ENCODE measurements at regions not wholly inside any gene's neighbourhood (a gene's known extent, or its start where the extent isn't known, plus 50 kb on each side); places are given as distances from the start of the nearest gene placed in this dataset.
"Not testable (repeated sequence)": the region's sequence is repeated elsewhere in the genome, so short reads cannot be mapped to it uniquely, and the experiment has no call there.

DNA sequence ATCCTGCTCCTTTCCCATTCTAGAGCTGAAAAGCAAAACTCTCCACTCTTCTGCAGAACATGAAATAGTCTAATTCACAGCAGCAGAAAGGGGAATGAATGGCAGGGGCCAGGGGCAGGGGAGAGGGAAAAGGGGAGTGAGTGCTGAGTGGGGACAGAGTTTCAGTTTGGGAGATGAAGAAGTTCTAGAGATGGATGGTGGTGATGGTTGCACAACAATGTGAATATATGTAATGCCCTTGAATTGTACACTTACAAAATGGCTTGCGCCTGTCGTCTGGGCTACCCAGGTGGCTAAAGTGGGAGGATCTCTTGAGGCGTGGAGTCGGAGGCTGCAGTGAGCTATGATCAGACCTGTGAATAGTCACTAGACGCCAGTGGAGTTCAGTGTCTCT, 78.5 kb upstream of the MEF2A start:
- peaks cover 28% of the 10 kb centered on the region for H3K4me1 Mint-ChIP-seq (ENCODE audit: low read depth)
- H3K4me3 Mint-ChIP-seq: peak overlapping the region; percentile 65
- H3K27me3 Mint-ChIP-seq: peaks cover 15% of the 10 kb centered on the region
- peak overlapping the region; percentile 63 for H3K27ac Mint-ChIP-seq
- H3K36me3 Mint-ChIP-seq (ENCODE audit: low read depth): no peaks in the 10 kb centered on the region
- H3K9me3 Mint-ChIP-seq: no peaks in the 10 kb centered on the region

DNA sequence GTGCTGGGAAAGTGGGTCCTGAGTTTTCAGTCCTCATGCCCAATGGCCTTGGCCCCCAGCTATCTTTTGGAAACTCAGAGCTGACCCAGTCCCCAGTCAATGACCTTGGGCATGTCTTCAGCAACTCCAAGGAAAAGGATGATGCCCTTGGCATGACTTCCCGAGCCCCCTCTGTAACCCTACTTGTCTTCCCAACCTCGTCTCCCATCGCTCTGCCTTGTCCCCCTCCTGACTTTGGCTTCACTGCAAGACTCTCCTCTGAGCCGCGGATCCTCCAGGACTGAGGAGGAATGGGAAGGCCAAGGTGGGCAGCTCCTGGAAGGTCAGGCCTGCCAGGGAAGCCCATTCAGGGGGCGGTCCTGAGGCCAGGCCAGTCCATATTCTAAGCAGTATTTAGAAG, 73.5 kb upstream of the MEF2A start:
- Mint-ChIP-seq H3K4me3 (no peak overlapping the region), H3K36me3 (ENCODE audit: low read depth) (no peaks in the 10 kb centered on the region), H3K4me1 (ENCODE audit: low read depth) (peaks cover 18% of the 10 kb centered on the region), H3K27me3 (peaks cover 6% of the 10 kb centered on the region), H3K27ac (no peak overlapping the region), H3K9me3 (no peaks in the 10 kb centered on the region)

DNA sequence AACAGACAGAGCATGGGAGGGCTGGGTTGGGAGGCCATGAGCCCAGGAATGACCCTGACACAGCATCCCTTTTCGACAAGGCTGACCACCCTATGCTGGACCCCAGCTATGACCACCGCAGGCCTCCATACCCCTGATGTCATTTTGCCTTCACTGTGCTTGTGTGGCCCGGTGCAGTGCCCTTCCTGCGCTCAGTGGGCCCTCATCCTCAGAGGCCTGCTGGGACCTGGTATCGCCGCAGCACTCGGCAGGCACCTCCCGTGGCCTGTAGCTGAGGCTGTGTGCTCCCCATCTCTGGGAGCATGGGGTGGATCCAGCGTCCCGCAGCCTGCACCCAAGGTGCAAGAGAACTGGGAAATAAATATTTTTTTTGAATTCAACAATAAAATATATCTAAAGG, 73.1 kb upstream of the MEF2A start:
- Mint-ChIP-seq H3K4me3 (no peak overlapping the region), H3K27ac (no peak overlapping the region), H3K9me3 (no peaks in the 10 kb centered on the region), H3K36me3 (ENCODE audit: low read depth) (no peaks in the 10 kb centered on the region), H3K27me3 (peaks cover 4% of the 10 kb centered on the region), H3K4me1 (ENCODE audit: low read depth) (peaks cover 15% of the 10 kb centered on the region)

DNA sequence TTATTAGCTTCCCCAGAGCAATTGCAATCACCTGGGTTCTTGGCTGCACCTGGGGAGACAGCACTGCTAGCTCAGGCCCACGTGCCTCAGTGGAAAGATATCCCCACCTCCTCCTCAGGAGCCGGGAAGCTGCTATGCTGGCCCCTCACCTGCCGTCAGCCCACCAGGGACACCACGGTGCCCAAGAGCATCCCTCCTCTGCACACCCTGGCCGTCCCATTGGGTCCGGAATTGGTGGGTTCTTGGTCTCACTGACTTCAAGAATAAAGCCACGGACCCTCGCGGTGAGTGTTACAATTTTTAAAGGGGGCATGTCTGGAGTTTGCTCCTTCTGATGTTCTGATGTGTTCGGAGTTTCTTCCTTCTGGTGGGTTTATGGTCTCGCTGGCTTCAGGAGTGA, 72.3 kb upstream of the MEF2A start:
- Mint-ChIP-seq H3K9me3 (no peaks in the 10 kb centered on the region), H3K27ac (no peak overlapping the region), H3K27me3 (no peaks in the 10 kb centered on the region), H3K4me1 (ENCODE audit: low read depth) (peaks cover 12% of the 10 kb centered on the region), H3K4me3 (no peak overlapping the region), H3K36me3 (ENCODE audit: low read depth) (no peaks in the 10 kb centered on the region)

DNA sequence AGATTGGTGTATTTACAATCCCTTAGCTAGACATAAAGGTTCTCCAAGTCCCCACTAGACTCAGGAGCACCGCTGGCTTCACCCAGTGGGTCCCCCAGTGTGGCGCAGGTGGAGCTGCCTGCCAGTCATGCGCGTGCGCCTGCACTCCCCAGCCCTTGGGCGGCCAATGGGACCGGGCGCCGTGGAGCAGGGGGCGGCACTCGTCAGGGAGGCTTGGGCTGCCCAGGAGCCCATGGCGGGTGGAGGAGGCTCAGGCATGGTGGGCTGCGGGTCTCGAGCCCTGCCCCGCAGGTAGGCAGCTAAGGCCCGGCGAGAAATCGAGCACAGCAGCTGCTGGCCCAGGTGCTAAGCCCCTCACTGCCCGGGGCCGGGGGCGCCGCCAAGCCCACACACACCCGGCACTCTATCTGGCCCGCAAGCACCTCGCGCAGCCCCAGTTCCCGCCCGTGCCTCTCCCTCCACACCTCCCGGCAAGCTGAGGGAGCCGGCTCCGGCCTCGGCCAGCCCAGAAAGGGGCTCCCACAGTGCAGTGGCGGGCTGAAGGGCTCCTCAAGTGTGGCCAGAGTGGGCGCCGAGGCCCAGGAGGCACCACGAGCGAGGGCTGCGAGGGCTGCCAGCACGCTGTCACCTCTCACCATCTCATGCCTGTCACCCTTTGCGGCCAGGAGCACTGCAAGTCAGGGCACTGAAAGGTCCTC, 71.1 kb upstream of the MEF2A start:
- H3K27ac Mint-ChIP-seq; H3K4me3 Mint-ChIP-seq; H3K27me3 Mint-ChIP-seq; H3K9me3 Mint-ChIP-seq; H3K36me3 Mint-ChIP-seq (ENCODE audit: low read depth): not testable (repeated sequence)
- H3K4me1 Mint-ChIP-seq (ENCODE audit: low read depth): peaks cover 12% of the 10 kb centered on the region

DNA sequence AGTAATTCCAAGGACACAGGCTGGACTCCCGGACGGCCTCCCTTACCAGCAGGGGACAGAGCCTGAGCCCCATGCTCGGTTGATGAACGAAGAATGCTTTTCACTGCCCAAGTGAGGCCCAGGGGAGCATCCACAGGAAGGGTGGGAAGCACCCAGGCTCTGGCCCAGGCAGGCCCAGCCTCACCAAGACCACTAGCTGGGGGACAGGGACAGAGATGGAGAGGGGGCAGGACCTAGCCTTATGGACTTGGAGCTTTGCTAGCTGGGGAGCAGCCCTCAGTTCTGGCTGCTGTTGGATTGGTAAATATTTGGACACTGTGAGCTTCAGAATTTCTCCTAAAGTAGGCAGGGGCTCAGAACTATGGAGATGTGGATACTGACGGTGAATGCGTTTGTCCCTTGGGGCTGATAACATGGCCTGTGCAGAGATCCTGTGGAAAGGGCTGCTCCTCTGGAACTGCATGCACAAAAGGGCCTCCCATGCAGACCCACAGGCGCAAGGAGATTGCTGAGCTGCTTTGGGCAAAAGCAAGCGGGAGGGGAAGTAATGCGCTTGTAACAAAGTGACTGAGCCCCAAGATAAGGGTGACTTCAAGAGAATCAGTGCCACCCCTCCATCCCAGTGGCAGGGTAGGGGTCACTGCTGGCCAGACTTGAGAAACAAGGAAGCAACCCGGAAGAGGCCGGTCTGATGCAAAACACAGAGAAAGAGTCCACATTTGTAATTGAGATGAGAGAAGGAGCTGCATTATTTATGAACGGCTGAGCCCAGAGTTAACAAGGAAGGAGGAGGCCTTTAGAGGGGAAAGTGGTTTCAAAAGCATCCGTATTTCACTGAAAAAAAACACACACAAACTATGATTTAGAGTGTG, 70.1 kb upstream of the MEF2A start:
- H3K4me1 Mint-ChIP-seq (ENCODE audit: low read depth): peaks cover 15% of the 10 kb centered on the region
- no peaks in the 10 kb centered on the region for H3K36me3 Mint-ChIP-seq (ENCODE audit: low read depth)
- H3K27me3 Mint-ChIP-seq: no peaks in the 10 kb centered on the region
- no peaks in the 10 kb centered on the region for H3K9me3 Mint-ChIP-seq
- peak overlapping the region; percentile 49 for H3K27ac Mint-ChIP-seq
- no peak overlapping the region for H3K4me3 Mint-ChIP-seq

DNA sequence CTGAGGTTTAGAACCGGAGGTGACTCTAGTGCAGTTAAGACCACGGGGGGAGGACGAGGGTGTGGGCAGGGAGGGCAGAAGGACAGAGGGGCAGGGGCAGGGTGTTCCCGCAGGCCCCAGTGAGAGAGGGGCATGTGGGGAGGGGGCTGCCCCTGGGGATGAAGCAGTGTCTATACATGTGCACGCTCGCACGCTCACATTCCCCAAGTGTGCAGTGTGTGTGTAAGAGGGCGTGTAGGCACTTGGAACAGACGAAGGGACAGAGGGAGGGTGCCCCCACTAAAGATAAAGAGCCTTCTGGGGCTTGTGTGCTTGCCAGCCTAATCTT, 69.5 kb upstream of the MEF2A start:
- Mint-ChIP-seq H3K27me3 (no peaks in the 10 kb centered on the region), H3K9me3 (no peaks in the 10 kb centered on the region), H3K27ac (peak overlapping the region; percentile 47), H3K36me3 (ENCODE audit: low read depth) (no peaks in the 10 kb centered on the region), H3K4me3 (no peak overlapping the region), H3K4me1 (ENCODE audit: low read depth) (peaks cover 21% of the 10 kb centered on the region)

DNA sequence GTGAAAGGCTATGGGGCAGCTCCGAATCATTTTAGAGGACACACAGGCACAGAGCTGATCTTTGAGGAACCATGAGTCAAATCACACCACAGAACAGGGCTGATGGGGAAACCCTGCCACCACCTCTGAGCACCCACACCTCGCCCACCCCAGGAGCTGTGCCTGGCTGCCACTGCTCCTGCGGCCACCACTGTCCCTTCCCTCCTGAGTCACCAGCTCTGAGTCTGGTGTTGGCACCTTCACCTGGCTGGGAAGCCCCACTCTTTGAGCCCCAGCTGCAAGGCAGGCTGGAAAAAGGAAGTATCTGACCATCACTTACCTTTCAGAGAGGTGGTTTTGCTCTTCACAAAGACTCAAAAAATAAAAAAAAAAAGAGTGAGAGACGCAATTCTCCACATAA, 63.6 kb upstream of the MEF2A start:
- no peaks in the 10 kb centered on the region for H3K27me3 Mint-ChIP-seq
- H3K27ac Mint-ChIP-seq: peak overlapping the region; percentile 78
- no peaks in the 10 kb centered on the region for H3K36me3 Mint-ChIP-seq (ENCODE audit: low read depth)
- H3K4me3 Mint-ChIP-seq: peak overlapping the region; percentile 20
- peaks cover 55% of the 10 kb centered on the region for H3K4me1 Mint-ChIP-seq (ENCODE audit: low read depth)
- no peaks in the 10 kb centered on the region for H3K9me3 Mint-ChIP-seq

DNA sequence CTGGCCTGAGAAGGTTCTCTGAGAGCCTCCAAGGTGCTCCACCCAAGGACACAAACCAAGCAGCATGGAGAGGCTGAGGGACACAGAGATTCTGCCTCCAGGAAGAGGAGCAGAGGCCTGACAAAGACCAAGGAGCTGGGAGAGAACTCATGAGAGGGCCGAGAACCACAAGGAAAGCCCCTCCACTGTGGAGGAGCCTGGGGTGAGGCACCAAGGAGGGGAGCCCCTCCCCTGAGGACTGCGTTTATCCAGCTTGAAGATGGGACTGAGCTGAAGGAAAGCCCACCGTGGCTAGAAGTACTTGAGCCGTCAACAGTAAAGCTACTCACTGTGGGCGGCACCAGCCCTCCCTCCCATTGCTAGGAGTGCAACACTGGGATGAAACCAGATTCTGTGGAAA, 63.1 kb upstream of the MEF2A start:
- Mint-ChIP-seq H3K4me1 (ENCODE audit: low read depth) (peaks cover 60% of the 10 kb centered on the region), H3K27ac (peak overlapping the region; percentile 78), H3K9me3 (no peaks in the 10 kb centered on the region), H3K27me3 (no peaks in the 10 kb centered on the region), H3K4me3 (peak overlapping the region; percentile 20), H3K36me3 (ENCODE audit: low read depth) (no peaks in the 10 kb centered on the region)

DNA sequence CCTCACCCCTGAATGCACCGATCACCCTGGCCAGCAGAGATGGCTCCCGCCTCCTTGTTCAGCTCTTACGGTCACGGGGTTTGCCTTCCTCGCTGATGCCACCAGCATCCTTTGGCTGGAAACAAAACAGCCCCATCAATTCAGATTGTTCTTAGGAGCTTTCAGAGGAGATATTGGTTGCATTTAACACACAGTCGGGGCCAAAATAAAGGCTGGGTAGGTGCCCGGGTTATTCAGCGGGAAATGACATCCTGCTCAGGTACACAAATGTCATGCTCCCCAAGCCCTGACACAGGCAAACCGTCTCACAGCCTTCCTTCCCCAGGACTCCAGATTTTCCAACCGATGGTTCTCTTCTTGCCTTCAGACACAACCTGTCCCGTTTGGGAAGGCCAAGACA, 62.4 kb upstream of the MEF2A start:
- Mint-ChIP-seq H3K27ac (peak overlapping the region; percentile 95), H3K4me3 (peak overlapping the region; percentile 21), H3K9me3 (no peaks in the 10 kb centered on the region), H3K27me3 (no peaks in the 10 kb centered on the region), H3K36me3 (ENCODE audit: low read depth) (no peaks in the 10 kb centered on the region), H3K4me1 (ENCODE audit: low read depth) (peaks cover 66% of the 10 kb centered on the region)

DNA sequence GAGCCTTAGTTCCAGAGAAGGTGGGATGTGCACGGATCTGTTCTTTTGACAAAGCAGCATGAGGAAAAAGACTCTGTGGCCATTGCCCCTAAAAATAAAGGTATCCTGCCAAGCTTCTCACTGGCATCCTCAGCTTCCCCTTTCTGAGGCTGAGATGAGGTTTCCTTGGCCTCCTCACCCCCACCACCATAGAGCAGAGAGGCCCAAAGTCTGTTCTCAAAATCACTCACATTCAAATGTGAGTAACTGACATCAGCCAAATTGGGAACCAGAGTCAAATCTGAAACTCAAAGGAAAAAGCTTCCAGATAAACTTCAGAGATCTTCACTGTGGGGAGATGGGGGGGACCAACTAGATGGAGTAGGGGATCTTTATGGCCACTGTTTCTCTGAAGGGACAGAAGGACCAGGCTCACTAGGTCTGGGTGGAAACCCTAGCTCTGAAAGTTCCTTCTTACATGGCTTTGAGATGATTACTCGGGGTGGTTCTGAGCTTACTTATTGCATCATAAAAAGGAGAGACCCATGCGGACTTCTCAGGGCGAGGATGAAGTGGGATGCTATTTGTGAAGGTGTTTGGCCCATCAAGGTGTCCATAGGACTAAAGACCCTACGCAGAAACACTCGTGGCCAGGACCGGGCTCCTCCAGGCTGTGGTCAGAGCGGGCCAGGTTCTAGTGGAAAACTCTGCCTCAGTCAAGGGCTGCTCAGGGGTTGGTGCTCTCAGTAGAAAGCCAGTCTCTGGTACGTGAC, 61.5 kb upstream of the MEF2A start:
- H3K4me1 Mint-ChIP-seq (ENCODE audit: low read depth): peaks cover 74% of the 10 kb centered on the region
- no peaks in the 10 kb centered on the region for H3K27me3 Mint-ChIP-seq
- H3K9me3 Mint-ChIP-seq: no peaks in the 10 kb centered on the region
- peak overlapping the region; percentile 62 for H3K4me3 Mint-ChIP-seq
- H3K27ac Mint-ChIP-seq: peak overlapping the region; percentile 95
- no peaks in the 10 kb centered on the region for H3K36me3 Mint-ChIP-seq (ENCODE audit: low read depth)

DNA sequence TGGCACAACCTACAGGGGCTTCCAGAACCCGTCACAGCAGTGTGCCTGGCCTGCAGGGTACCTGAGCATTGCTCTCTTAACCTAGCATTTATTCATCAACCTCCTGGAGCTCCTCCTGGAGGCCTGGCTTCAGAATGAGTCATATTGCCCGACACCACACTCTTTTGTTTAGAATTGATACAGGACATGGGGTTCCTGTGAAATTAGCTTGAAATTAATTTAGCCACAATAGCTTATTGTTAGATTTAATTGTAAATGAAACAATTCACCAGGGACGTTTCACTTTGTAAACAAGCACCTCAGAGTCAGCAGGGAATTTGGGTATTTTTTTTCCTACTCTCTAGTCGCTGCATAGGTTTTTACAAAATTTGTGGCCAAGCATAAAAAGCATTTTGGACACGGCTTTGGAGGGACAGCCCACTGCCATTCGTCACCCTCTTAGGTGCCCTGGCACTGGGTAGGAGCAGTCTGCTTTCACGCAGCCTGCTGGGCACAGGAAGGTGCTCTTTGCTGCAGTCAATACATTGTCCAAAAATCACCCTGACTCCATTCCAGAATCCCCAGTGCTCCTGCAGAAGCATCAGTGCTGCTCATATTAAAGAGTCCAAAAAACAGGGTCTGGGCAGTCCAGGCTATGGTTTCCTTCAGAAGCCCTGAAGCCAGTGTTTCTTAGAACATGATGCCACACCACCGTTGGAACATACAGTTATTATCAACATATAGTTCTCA, 60.8 kb upstream of the MEF2A start:
- Mint-ChIP-seq H3K27ac (peak overlapping the region; percentile 95), H3K4me3 (peak overlapping the region; percentile 36), H3K36me3 (ENCODE audit: low read depth) (no peaks in the 10 kb centered on the region), H3K9me3 (no peaks in the 10 kb centered on the region), H3K4me1 (ENCODE audit: low read depth) (peaks cover 81% of the 10 kb centered on the region), H3K27me3 (no peaks in the 10 kb centered on the region)

DNA sequence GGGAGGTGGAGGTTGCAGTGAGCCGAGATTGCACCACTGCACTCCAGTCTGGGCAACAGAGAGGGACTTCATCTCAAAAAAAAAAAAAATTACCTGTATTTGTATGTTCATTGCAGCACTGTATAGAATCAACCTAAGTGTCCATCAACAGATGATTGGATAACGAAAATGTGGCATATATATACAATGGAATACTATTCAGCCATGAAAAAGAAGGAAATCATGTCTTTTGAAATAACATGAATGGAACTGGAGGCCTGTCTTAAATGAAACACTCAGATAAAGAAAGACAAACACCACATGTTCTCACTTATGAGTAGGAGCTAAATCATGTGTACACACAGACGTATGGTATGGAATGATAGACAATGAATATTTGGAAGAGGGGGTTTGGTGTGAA, 59.4 kb upstream of the MEF2A start:
- H3K9me3 Mint-ChIP-seq: no peaks in the 10 kb centered on the region
- no peak overlapping the region for H3K27ac Mint-ChIP-seq

DNA sequence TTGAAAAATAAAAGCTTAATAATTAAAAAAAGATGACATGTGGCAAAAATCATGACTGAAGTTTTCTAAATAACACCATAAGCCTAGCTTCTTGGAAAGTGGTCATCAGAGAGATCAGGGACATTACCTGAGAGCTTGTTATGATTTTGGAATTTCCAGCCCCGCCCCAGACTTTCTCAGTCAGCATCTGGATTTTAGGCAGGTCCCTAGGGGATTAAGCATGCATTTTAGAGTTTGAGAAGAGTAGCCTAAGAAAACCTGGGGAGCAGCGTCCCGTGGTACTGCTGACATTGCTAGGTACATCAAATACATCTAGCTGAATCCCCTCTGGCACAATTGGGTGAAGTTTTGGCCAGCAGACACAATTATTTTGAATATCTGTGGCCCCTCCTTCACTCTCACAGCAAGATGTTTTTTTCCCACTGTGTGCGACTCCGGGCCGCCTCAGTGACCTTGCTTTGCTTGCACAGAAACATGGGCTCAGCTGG, 58.7 kb upstream of the MEF2A start:
- peaks cover 81% of the 10 kb centered on the region for H3K4me1 Mint-ChIP-seq (ENCODE audit: low read depth)
- no peak overlapping the region for H3K27ac Mint-ChIP-seq
- no peaks in the 10 kb centered on the region for H3K36me3 Mint-ChIP-seq (ENCODE audit: low read depth)
- H3K4me3 Mint-ChIP-seq: no peak overlapping the region
- H3K9me3 Mint-ChIP-seq: no peaks in the 10 kb centered on the region
- no peaks in the 10 kb centered on the region for H3K27me3 Mint-ChIP-seq

More for the DNA sequence above, 59.4 kb upstream of the MEF2A start:
- Mint-ChIP-seq H3K4me3 (no peak overlapping the region), H3K27me3 (no peaks in the 10 kb centered on the region), H3K36me3 (ENCODE audit: low read depth) (no peaks in the 10 kb centered on the region), H3K4me1 (ENCODE audit: low read depth) (peaks cover 81% of the 10 kb centered on the region)
